Panc1 (cell line): ENCODE measurements at regions not wholly inside any gene's neighbourhood (a gene's known extent, or its start where the extent isn't known, plus 50 kb on each side); places are given as distances from the start of the nearest gene placed in this dataset.

ENCODE experiments used
- CTCF ChIP-seq: fragments of 450-650 bp; IDR thresholded peaks from 2 replicates; pipeline ENCODE4 v1.5.1; 2017; ENCODE audit warnings: mild to moderate bottlenecking
- POLR2AphosphoS5 ChIP-seq: IDR thresholded peaks from 2 replicates; pipeline ENCODE4 v1.6.1; 2012; ENCODE audit warnings: mild to moderate bottlenecking, low read depth, low read length, moderate library complexity
- TCF7L2 ChIP-seq: IDR thresholded peaks from 2 replicates; pipeline ENCODE4 v1.6.1; 2011; ENCODE audit warnings: mild to moderate bottlenecking, low read depth, low read length, inconsistent platforms

DNA sequence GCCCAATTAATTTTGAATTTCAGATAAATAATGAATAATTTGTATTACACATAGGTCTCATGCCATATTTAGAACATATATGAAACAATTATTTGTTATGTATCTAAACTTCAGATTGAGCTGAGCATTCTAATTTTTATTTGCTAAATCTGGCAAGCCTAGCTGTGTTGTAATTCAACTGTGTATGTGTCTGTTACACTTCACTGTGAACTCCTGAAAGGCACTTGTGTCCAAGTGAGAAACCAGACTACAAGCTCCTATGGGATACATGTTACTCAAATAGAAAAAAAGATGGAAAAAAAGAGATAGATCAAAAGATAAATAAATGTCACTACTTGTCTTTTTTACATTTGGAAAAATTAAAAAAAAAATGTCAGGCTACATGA, 56.5 kb upstream of the ANKRD55 start:
- TF ChIP-seq CTCF (no peak), TCF7L2 (no peak), POLR2AphosphoS5 (no peak)
